ENCODE measurements at regions not wholly inside any gene's neighbourhood (a gene's known extent, or its start where the extent isn't known, plus 50 kb on each side); places are given as distances from the start of the nearest gene placed in this dataset.

- no peak for DNase-seq (ENCODE audit: low spot score)
Measured at GRCh38 chr13:30845297-30846214, 60.5 kb upstream of the MEDAG start.

- DNase-seq (ENCODE audit: low spot score), result peak; percentile 31
Measured at GRCh38 chr13:30846311-30846710, 59.8 kb upstream of the MEDAG start.

- no peak for DNase-seq (ENCODE audit: low spot score)
Measured at GRCh38 chr13:30846866-30847265, 59.2 kb upstream of the MEDAG start.

GRCh38 chr13:30847650-30848307 is 58.3 kb upstream of the MEDAG start:
- peak; percentile 41 for DNase-seq (ENCODE audit: low spot score)

- DNase-seq (ENCODE audit: low spot score), result no peak
Measured at GRCh38 chr13:30848332-30849027, 57.6 kb upstream of the MEDAG start.

GRCh38 chr13:30849611-30850010 is 56.5 kb upstream of the MEDAG start:
- DNase-seq (ENCODE audit: low spot score), result no peak

- DNase-seq (ENCODE audit: low spot score), result no peak
Measured at GRCh38 chr13:30850204-30850866, 55.7 kb upstream of the MEDAG start.

GRCh38 chr13:30850867-30851211 is 55.2 kb upstream of the MEDAG start:
- no peak for DNase-seq (ENCODE audit: low spot score)

- no peak for DNase-seq (ENCODE audit: low spot score)
Measured at GRCh38 chr13:30851697-30852096, 54.4 kb upstream of the MEDAG start.

GRCh38 chr13:30855569-30855968 is 50.5 kb upstream of the MEDAG start:
- no peak for DNase-seq (ENCODE audit: low spot score)

GRCh38 chr13:30856005-30856790 is 49.9 kb upstream of the MEDAG start:
- DNase-seq (ENCODE audit: low spot score), result no peak
